ENCODE measurements at regions not wholly inside any gene's neighbourhood (a gene's known extent, or its start where the extent isn't known, plus 50 kb on each side); places are given as distances from the start of the nearest gene placed in this dataset.
A peak's percentile ranks its signal among the peaks of the same experiment; 100 is the strongest.

GRCh38 chr15:96041982-96042733 lies 288.3 kb upstream of the NR2F2 start:
- TF ChIP-seq CTCF (conservative IDR thresholded peaks at IDR 0.05; ENCODE audit: low read length), result no peak
- DNase-seq (ENCODE audit: low read depth), result no peak
- no peak overlapping the region for H3K4me3 ChIP-seq (ENCODE audit: low read length)

DNA sequence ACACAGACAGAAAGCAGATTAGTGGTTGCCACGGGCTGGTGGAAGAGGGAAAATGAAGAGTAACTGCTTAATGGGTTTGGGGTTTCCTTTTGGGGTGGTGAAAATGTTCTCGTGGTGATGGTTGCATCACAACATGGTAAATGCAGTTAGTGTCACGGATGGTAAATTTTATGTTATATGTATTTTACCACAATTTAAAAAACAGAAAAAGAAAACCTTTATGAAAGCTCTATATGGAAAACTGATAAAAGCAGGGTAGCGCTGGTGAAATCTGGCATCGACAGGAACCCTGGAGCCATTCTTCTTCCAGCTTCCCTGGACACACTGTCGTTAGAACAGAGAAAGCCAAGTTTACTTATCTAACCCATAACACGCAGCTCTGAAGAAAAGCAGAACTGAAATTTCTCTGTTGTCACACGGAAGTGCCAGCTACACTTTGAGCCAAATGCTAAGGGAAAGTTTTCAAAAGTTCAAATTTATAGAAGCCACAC lies 287.7 kb upstream of the NR2F2 start:
- H3K4me3 ChIP-seq (ENCODE audit: low read length), result no peak overlapping the region
- TF ChIP-seq CTCF (conservative IDR thresholded peaks at IDR 0.05; ENCODE audit: low read length), result no peak
- DNase-seq (ENCODE audit: low read depth), result no peak

- no peak overlapping the region for H3K4me3 ChIP-seq (ENCODE audit: low read length)
- TF ChIP-seq CTCF (conservative IDR thresholded peaks at IDR 0.05; ENCODE audit: low read length), result no peak
- DNase-seq (ENCODE audit: low read depth), result no peak
Observed at GRCh38 chr15:96043591-96044171, 286.8 kb upstream of the NR2F2 start.

DNA sequence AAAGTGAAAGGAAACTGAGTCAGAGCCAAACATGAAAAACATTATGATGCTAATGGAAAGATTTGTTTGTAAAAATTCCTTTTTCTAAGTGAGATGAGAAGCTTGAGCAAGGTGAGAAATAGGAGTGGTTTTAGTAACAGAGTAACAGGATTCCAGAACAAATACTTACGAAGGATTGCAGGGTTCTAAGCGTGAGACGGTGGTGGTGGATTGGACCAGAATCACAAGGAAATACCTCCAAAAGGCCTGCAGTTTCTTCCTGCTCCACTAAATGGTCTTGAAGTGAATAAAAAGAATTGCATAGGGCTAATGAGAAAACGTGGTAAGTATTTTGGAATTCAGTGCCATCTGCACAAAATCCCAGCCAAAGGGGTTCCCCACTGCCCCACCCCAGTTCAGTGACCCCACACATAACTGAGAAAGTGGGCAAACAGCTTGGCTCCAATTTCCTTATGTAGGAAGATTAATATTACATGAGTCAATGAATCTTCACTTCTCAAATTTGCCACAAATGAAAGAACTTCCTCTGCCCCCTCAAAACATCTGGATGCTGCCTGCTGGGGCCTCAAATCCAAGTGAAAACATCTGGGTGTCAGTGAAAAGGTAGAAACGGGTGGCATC lies 283.8 kb upstream of the NR2F2 start:
- no peak overlapping the region; the same call in 1 of the 2 replicates for H3K4me3 ChIP-seq (ENCODE audit: low read length)
- DNase-seq (ENCODE audit: low read depth), result peak; percentile 60
- TF ChIP-seq CTCF (conservative IDR thresholded peaks at IDR 0.05; ENCODE audit: low read length), result no peak

DNA sequence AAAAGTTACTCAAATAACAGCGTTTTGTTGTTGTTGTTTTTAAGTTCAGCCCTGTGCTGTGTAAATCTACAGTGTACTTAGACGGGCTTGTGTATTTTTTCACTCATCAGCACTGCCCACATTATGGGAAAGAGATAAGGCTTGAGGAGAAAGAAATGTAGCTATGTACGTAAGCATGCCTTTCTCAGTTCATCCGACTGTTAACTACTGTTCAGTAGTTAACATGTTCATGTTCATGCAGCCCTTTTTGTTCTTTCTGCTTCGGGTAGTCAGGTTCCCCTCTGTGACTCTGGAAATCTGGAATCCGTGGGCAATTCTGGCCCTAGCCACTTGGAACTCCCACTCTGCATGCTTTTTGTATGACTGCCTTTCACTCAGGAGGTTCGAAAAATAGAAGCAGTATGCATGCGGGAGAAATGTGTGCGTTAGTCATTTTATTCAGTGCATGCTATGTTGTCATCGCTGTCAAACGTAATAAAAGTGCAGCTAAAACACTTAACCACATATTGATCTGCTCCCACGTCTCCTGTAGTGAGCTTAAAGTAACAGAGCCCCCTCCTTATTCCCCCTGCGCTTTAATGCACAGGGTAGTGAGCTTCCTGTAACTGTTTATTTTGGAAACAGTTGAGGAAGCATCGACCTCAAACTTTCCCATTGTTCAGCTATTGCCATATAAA lies 283.1 kb upstream of the NR2F2 start:
- peak; percentile 29 for TF ChIP-seq CTCF (conservative IDR thresholded peaks at IDR 0.05; ENCODE audit: low read length)
- H3K4me3 ChIP-seq (ENCODE audit: low read length), result peak overlapping the region; percentile 25
- peak; percentile 87 for DNase-seq (ENCODE audit: low read depth)

- no peak for TF ChIP-seq CTCF (conservative IDR thresholded peaks at IDR 0.05; ENCODE audit: low read length)
- no peak for DNase-seq (ENCODE audit: low read depth)
- H3K4me3 ChIP-seq (ENCODE audit: low read length), result no peak overlapping the region
Observed at GRCh38 chr15:96049323-96049722, 281.2 kb upstream of the NR2F2 start.

All from AG10803 (cell line).